DND-41 (cell line): ENCODE measurements at regions not wholly inside any gene's neighbourhood (a gene's known extent, or its start where the extent isn't known, plus 50 kb on each side); places are given as distances from the start of the nearest gene placed in this dataset.

Source experiments
- ATAC-seq: fragments of 200-7000 bp; cut with Tn5 transposase; 3 replicates; pipeline ENCODE4 v1.9.1; 2021; ENCODE audit warnings: low read depth; ENCODE audit not compliant: insufficient read depth
- DNase-seq: peaks from one replicate; pipeline ENCODE4 v3.0.0-alpha.2; 2020
- H2AFZ ChIP-seq: 2 replicates; pipeline ENCODE4 v1.6.0; 2012; ENCODE audit warnings: low read depth, low read length
- H3K27ac ChIP-seq: 2 replicates; pipeline ENCODE4 v1.5.1; 2012; ENCODE audit warnings: low read length, inconsistent platforms
- H3K27me3 ChIP-seq: fragments of 200-600 bp; sonication (generic); 2 replicates; pipeline ENCODE4 v1.6.0; 2012; ENCODE audit warnings: low read length, mild to moderate bottlenecking, inconsistent platforms; ENCODE audit not compliant: insufficient read depth, poor library complexity
- H3K36me3 ChIP-seq: 2 replicates; pipeline ENCODE4 v1.5.1; 2012; ENCODE audit warnings: low read length, inconsistent platforms; ENCODE audit not compliant: insufficient read depth
- H3K4me1 ChIP-seq: 2 replicates; pipeline ENCODE4 v1.5.1; 2012; ENCODE audit warnings: mild to moderate bottlenecking, low read length; ENCODE audit not compliant: insufficient read depth
- H3K4me2 ChIP-seq: 2 replicates; pipeline ENCODE4 v1.6.0; 2012; ENCODE audit warnings: mild to moderate bottlenecking, moderate library complexity, low read length, inconsistent platforms; ENCODE audit not compliant: insufficient read depth
- H3K4me3 ChIP-seq, 2 experiments: fragments of 200-600 bp in 1 of 2; shearing (Covaris generic) in 1 of 2; 2 replicates each; pipeline ENCODE4 v1.5.1; 2012 to 2016; ENCODE audit warnings: inconsistent platforms in 2 of 2, low read length in 2 of 2, mild to moderate bottlenecking in 2 of 2, low read depth in 1 of 2, moderate library complexity in 1 of 2
- H3K79me2 ChIP-seq: 2 replicates; pipeline ENCODE4 v1.6.0; 2012; ENCODE audit warnings: low read length, inconsistent platforms; ENCODE audit not compliant: insufficient read depth
- H3K9ac ChIP-seq: 2 replicates; pipeline ENCODE4 v1.6.0; 2012; ENCODE audit warnings: low read depth, mild to moderate bottlenecking, inconsistent platforms, low read length, moderate library complexity
- H3K9me3 ChIP-seq: 2 replicates; pipeline ENCODE4 v1.5.1; 2012; ENCODE audit warnings: low read length, moderate library complexity, mild to moderate bottlenecking, inconsistent platforms; ENCODE audit not compliant: insufficient read depth, severe bottlenecking
- H4K20me1 ChIP-seq: 2 replicates; pipeline ENCODE4 v1.6.0; 2012; ENCODE audit warnings: low read length; ENCODE audit not compliant: insufficient read depth
- CTCF ChIP-seq: IDR thresholded peaks from 2 replicates; pipeline ENCODE4 v1.5.1; 2012; ENCODE audit warnings: borderline replicate concordance, low read length, moderate library complexity, mild to moderate bottlenecking; ENCODE audit not compliant: poor library complexity, severe bottlenecking; ENCODE audit errors: extremely low read depth
- EZH2 ChIP-seq: IDR thresholded peaks from 3 replicates; pipeline ENCODE4 v1.6.1; 2012; ENCODE audit warnings: borderline replicate concordance, low read depth, mild to moderate bottlenecking, moderate library complexity, low read length, inconsistent platforms; ENCODE audit not compliant: severe bottlenecking

- TF ChIP-seq CTCF: no peak
- no peak for TF ChIP-seq EZH2
- Histone ChIP-seq H4K20me1 (no peaks in the 10 kb centered on the region), H3K36me3 (no peaks in the 10 kb centered on the region), H3K27ac (no peak overlapping the region), H2AFZ (peak overlapping the region; percentile 26; the same call in 1 of the 2 replicates), H3K27me3 (no peaks in the 10 kb centered on the region), H3K4me2 (no peak overlapping the region), H3K4me3 (no peak overlapping the region), H3K4me1 (no peaks in the 10 kb centered on the region), H3K79me2 (no peaks in the 10 kb centered on the region), H3K9me3 (peaks cover 2% of the 10 kb centered on the region), H3K9ac (no peak overlapping the region)
- no peak for DNase-seq
- ATAC-seq: no peak
These were observed 246.0 kb downstream of the PCDH10 start for GRCh38 chr4:133394971-133395627.

- Histone ChIP-seq H3K4me3 (no peak overlapping the region), H3K27me3 (no peaks in the 10 kb centered on the region), H4K20me1 (no peaks in the 10 kb centered on the region), H2AFZ (no peak overlapping the region), H3K27ac (no peak overlapping the region), H3K4me2 (no peak overlapping the region), H3K36me3 (no peaks in the 10 kb centered on the region), H3K4me1 (no peaks in the 10 kb centered on the region), H3K79me2 (no peaks in the 10 kb centered on the region), H3K9ac (no peak overlapping the region), H3K9me3 (peaks cover 12% of the 10 kb centered on the region)
- no peak for TF ChIP-seq CTCF
- TF ChIP-seq EZH2: no peak
- no peak for DNase-seq
- no peak for ATAC-seq
These were observed 241.2 kb downstream of the PCDH10 start for GRCh38 chr4:133390198-133390855.

GRCh38 chr4:133389029-133389428, 239.9 kb downstream of the PCDH10 start:
- Histone ChIP-seq H3K9ac (no peak overlapping the region), H3K4me2 (no peak overlapping the region), H3K27ac (no peak overlapping the region), H3K36me3 (no peaks in the 10 kb centered on the region), H3K79me2 (no peaks in the 10 kb centered on the region), H3K9me3 (peaks cover 12% of the 10 kb centered on the region), H2AFZ (no peak overlapping the region), H3K27me3 (no peaks in the 10 kb centered on the region), H3K4me3 (no peak overlapping the region), H4K20me1 (no peaks in the 10 kb centered on the region), H3K4me1 (no peaks in the 10 kb centered on the region)
- no peak for ATAC-seq
- no peak for DNase-seq
- TF ChIP-seq CTCF: no peak
- no peak for TF ChIP-seq EZH2
